ENCODE measurements at regions not wholly inside any gene's neighbourhood (a gene's known extent, or its start where the extent isn't known, plus 50 kb on each side); places are given as distances from the start of the nearest gene placed in this dataset.

GRCh38 chr2:58560531-58560930 lies 319.4 kb upstream of the FANCL start:
- no peak for DNase-seq (ENCODE audit: low read depth in 4 of 4, low spot score in 1 of 4)

GRCh38 chr2:58558881-58559280 lies 317.8 kb upstream of the FANCL start:
- DNase-seq (ENCODE audit: low read depth in 4 of 4, low spot score in 1 of 4) = no peak

- DNase-seq (ENCODE audit: low read depth in 4 of 4, low spot score in 1 of 4) = no peak
Measured at GRCh38 chr2:58557176-58557575, 316.1 kb upstream of the FANCL start.

- no peak for DNase-seq (ENCODE audit: low read depth in 4 of 4, low spot score in 1 of 4)
Measured at GRCh38 chr2:58553937-58554336, 312.8 kb upstream of the FANCL start.

- DNase-seq (ENCODE audit: low read depth in 4 of 4, low spot score in 1 of 4) = no peak
Measured at GRCh38 chr2:58553522-58553921, 312.4 kb upstream of the FANCL start.

GRCh38 chr2:58545300-58546280 lies 304.5 kb upstream of the FANCL start:
- no peak for DNase-seq (ENCODE audit: low read depth in 4 of 4, low spot score in 1 of 4)

GRCh38 chr2:58543442-58543841 lies 302.3 kb upstream of the FANCL start:
- no peak for DNase-seq (ENCODE audit: low read depth in 4 of 4, low spot score in 1 of 4)

- DNase-seq (ENCODE audit: low read depth in 4 of 4, low spot score in 1 of 4) = no peak
Measured at GRCh38 chr2:58541511-58541910, 300.4 kb upstream of the FANCL start.

- DNase-seq (ENCODE audit: low read depth in 4 of 4, low spot score in 1 of 4) = no peak
Measured at GRCh38 chr2:58540681-58541080, 299.6 kb upstream of the FANCL start.

GRCh38 chr2:58539973-58540372 lies 298.8 kb upstream of the FANCL start:
- DNase-seq (ENCODE audit: low read depth in 4 of 4, low spot score in 1 of 4) = no peak

- no peak for DNase-seq (ENCODE audit: low read depth in 4 of 4, low spot score in 1 of 4)
Measured at GRCh38 chr2:58535990-58536389, 294.9 kb upstream of the FANCL start.

- DNase-seq (ENCODE audit: low read depth in 4 of 4, low spot score in 1 of 4) = no peak
Measured at GRCh38 chr2:58535182-58535581, 294.1 kb upstream of the FANCL start.

- DNase-seq (ENCODE audit: low read depth in 4 of 4, low spot score in 1 of 4) = no peak
Measured at GRCh38 chr2:58533376-58533775, 292.3 kb upstream of the FANCL start.

- no peak for DNase-seq (ENCODE audit: low read depth in 4 of 4, low spot score in 1 of 4)
Measured at GRCh38 chr2:58532641-58533040, 291.5 kb upstream of the FANCL start.

- DNase-seq (ENCODE audit: low read depth in 4 of 4, low spot score in 1 of 4) = no peak
Measured at GRCh38 chr2:58527647-58528046, 286.5 kb upstream of the FANCL start.

GRCh38 chr2:58521803-58522554 lies 280.9 kb upstream of the FANCL start:
- DNase-seq (ENCODE audit: low read depth in 4 of 4, low spot score in 1 of 4) = no peak

- no peak for DNase-seq (ENCODE audit: low read depth in 4 of 4, low spot score in 1 of 4)
Measured at GRCh38 chr2:58520903-58521302, 279.8 kb upstream of the FANCL start.

GRCh38 chr2:58517881-58518280 lies 276.8 kb upstream of the FANCL start:
- no peak for DNase-seq (ENCODE audit: low read depth in 4 of 4, low spot score in 1 of 4)

GRCh38 chr2:58516695-58517094 lies 275.6 kb upstream of the FANCL start:
- no peak for DNase-seq (ENCODE audit: low read depth in 4 of 4, low spot score in 1 of 4)

- DNase-seq (ENCODE audit: low read depth in 4 of 4, low spot score in 1 of 4) = no peak
Measured at GRCh38 chr2:58515827-58516573, 274.9 kb upstream of the FANCL start.

GRCh38 chr2:58514252-58514651 lies 273.1 kb upstream of the FANCL start:
- no peak for DNase-seq (ENCODE audit: low read depth in 4 of 4, low spot score in 1 of 4)

Data from stimulated activated CD4-positive, alpha-beta T cell treated with anti-CD3 and anti-CD28 coated beads, Interleukin-1b, Interleukin-23, amount 100 ng/mL, for 24 hours (primary cell).